Ishikawa (cell line): ENCODE measurements at regions not wholly inside any gene's neighbourhood (a gene's known extent, or its start where the extent isn't known, plus 50 kb on each side); places are given as distances from the start of the nearest gene placed in this dataset.

Source experiments
- CREB1 ChIP-seq: IDR thresholded peaks from 2 replicates; pipeline ENCODE4 v1.6.1; 2012; ENCODE audit warnings: low read depth
- EP300 ChIP-seq: IDR thresholded peaks from 2 replicates; pipeline ENCODE4 v1.6.1; 2012; ENCODE audit warnings: borderline replicate concordance
- MAX ChIP-seq: IDR thresholded peaks from 2 replicates; pipeline ENCODE4 v1.6.1; 2012
- REST ChIP-seq: IDR thresholded peaks from 2 replicates; pipeline ENCODE4 v1.6.1; 2012; ENCODE audit warnings: low read depth, mild to moderate bottlenecking
- TAF1 ChIP-seq: IDR thresholded peaks from 2 replicates; pipeline ENCODE4 v1.6.1; 2012; ENCODE audit warnings: low read depth, mild to moderate bottlenecking
- TCF12 ChIP-seq: IDR thresholded peaks from 2 replicates; pipeline ENCODE4 v1.6.1; 2012; ENCODE audit warnings: low read depth
- YY1 ChIP-seq: IDR thresholded peaks from 2 replicates; pipeline ENCODE4 v1.6.1; 2012; ENCODE audit warnings: low read depth
- TF ChIP-seq, protein P1 (sequence below): IDR thresholded peaks from 2 replicates; pipeline ENCODE4 v1.6.1; 2012

DNA sequence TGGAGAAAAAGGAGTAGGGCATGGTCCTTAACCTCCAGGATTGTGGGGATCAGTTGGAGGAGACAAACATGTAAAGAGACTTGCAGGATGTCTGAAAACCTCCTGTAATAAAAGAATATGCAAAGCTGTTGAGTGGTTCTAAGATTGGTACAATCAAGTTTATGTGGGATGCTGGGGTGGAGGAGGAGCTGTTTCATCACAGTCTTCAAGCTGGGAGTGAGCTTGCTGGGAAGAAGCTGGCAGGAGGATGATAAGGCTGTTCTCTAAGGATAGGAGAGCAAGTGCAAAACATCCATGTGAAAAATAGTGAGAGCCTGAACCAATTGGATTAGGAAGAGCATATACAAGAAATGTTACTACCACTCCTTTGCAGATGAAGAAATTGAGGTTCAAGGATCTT is 161.9 kb upstream of the CRIM1 start:
- no peak for TF ChIP-seq REST
- TF ChIP-seq YY1: no peak
- TF ChIP-seq CREB1: no peak
- no peak for TF ChIP-seq EP300
- no peak for TF ChIP-seq TAF1
- TF ChIP-seq TCF12: no peak
- TF ChIP-seq, protein P1, sequence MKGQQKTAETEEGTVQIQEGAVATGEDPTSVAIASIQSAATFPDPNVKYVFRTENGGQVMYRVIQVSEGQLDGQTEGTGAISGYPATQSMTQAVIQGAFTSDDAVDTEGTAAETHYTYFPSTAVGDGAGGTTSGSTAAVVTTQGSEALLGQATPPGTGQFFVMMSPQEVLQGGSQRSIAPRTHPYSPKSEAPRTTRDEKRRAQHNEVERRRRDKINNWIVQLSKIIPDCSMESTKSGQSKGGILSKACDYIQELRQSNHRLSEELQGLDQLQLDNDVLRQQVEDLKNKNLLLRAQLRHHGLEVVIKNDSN: no peak
- TF ChIP-seq MAX: no peak
